ENCODE measurements at regions not wholly inside any gene's neighbourhood (a gene's known extent, or its start where the extent isn't known, plus 50 kb on each side); places are given as distances from the start of the nearest gene placed in this dataset.

DNA sequence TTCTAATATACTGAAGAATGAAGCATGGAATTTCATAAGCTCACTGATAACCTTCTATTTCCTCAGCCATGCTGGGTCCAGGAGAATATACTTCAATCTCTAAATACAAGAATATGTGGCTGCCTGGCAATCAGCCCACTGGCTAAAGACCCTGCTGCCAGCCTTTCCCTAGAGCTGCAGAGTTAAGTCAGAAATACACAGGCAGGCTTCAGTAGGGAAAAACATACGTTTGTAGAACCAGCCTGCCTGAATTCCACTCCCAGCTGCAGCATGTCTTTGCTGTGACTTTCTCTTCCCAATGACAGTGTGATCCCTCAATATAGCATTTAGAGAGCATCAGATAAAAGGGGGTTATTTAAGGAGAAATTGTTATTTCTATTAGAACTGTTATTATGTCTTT is 289.1 kb downstream of the PCDH19 start:
- TF ChIP-seq, protein P1, sequence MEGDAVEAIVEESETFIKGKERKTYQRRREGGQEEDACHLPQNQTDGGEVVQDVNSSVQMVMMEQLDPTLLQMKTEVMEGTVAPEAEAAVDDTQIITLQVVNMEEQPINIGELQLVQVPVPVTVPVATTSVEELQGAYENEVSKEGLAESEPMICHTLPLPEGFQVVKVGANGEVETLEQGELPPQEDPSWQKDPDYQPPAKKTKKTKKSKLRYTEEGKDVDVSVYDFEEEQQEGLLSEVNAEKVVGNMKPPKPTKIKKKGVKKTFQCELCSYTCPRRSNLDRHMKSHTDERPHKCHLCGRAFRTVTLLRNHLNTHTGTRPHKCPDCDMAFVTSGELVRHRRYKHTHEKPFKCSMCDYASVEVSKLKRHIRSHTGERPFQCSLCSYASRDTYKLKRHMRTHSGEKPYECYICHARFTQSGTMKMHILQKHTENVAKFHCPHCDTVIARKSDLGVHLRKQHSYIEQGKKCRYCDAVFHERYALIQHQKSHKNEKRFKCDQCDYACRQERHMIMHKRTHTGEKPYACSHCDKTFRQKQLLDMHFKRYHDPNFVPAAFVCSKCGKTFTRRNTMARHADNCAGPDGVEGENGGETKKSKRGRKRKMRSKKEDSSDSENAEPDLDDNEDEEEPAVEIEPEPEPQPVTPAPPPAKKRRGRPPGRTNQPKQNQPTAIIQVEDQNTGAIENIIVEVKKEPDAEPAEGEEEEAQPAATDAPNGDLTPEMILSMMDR (conservative IDR thresholded peaks at IDR 0.05), result no peak
- H3K27ac ChIP-seq, result no peak overlapping the region

- TF ChIP-seq, protein P1 (conservative IDR thresholded peaks at IDR 0.05), result peak; percentile 29
- no peak overlapping the region for H3K27ac ChIP-seq
Measured at GRCh38 chrX:100098660-100099375, 311.3 kb downstream of the PCDH19 start.

DNA sequence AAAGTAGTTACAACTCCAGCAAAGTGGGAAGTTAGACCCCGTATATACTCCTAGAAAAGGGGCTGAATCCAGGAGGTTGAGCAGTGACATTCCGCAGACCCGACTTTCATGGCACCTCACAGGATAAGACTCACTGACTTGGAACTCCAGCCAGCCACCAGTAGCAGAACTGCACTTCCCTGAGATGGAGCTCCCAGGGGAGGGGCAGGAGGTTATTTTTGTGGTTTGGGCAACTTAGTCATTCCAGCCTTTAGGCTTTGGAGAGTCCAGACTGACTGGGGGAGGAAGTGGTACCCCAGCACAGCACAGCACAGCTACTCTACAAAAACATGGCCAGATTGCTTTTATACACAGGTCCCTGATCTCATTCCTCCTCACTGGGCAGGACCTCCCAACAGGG is 319.1 kb downstream of the PCDH19 start:
- H3K27ac ChIP-seq, result no peak overlapping the region
- TF ChIP-seq, protein P1 (conservative IDR thresholded peaks at IDR 0.05), result no peak

DNA sequence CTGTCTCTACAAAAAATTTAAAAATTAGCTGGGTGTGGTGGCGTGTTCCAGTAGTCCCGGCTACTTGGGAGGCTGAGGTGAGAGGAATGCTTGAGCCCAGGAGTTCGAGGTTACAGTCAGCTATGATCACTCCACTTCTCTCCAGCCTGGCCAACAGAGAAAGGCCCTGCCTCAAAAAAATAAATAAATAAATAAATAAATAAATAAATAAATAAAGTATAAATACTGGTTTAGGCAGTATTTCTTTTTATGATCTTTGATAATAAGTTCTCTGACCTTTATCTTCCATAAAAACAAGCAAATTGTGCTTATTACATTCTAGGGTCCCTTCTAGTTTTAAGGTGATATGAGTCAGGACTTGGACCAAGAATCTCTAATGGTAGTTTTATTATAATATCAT is 320.3 kb downstream of the PCDH19 start:
- TF ChIP-seq, protein P1 (conservative IDR thresholded peaks at IDR 0.05), result no peak
- no peak overlapping the region for H3K27ac ChIP-seq

DNA sequence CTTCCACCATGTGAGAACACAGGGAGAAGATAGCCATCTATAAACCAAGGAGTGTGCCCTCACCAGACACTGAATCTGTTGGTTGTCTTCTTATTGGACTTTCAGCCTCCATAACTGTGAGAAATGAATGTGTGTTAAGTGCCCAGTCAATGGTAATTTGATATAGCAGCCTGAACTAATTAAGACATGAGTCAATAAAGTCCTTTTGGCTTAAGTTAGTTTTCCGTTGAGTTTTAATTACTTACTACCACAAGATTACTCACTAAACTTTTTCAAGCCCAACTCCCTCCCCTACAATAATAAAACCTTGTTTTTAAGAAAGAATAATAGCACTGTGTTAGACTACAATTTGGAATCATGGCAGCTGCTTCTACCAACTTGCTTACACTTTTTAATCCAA is 324.2 kb downstream of the PCDH19 start:
- H3K27ac ChIP-seq, result no peak overlapping the region
- TF ChIP-seq, protein P1 (conservative IDR thresholded peaks at IDR 0.05), result no peak

GRCh38 chrX:100083211-100083610 is 326.9 kb downstream of the PCDH19 start:
- TF ChIP-seq, protein P1 (conservative IDR thresholded peaks at IDR 0.05), result no peak
- no peak overlapping the region for H3K27ac ChIP-seq

DNA sequence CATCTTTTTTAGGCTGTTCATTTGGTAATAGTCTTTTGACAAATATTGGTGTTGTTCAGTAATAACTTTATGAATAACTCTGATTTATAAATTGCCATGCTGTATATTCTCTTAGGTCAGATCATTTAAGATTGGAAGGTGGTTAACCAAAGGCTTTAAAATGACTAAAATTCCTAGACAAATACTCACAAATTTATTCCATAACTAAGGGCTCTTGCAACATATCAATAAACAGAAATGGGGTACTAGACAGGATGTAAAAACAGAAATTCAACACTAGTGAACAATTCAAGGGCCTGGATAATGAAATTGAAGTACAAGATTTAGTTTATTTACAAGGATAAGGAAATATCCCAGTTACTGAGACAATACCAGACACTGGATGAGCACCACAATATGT is 328.6 kb downstream of the PCDH19 start:
- TF ChIP-seq, protein P1 (conservative IDR thresholded peaks at IDR 0.05), result no peak

More for the DNA sequence above, 328.6 kb downstream of the PCDH19 start:
- no peak overlapping the region for H3K27ac ChIP-seq

All from VCaP (cell line).